ENCODE measurements at regions not wholly inside any gene's neighbourhood (a gene's known extent, or its start where the extent isn't known, plus 50 kb on each side); places are given as distances from the start of the nearest gene placed in this dataset.
A peak's percentile ranks its signal among the peaks of the same experiment; 100 is the strongest.
"Not testable (repeated sequence)": the region's sequence is repeated elsewhere in the genome, so short reads cannot be mapped to it uniquely, and the experiment has no call there.

GRCh38 chr22:35475545-35475944 lies 65.1 kb upstream of the RASD2 start:
- DNase-seq (ENCODE audit: low read depth in 2 of 2): no peak

- no peak for DNase-seq (ENCODE audit: low read depth in 2 of 2)
These were observed 64.3 kb upstream of the RASD2 start for GRCh38 chr22:35476341-35476740.

- DNase-seq (ENCODE audit: low read depth in 2 of 2): peak; percentile 82 to 83
These were observed 62.6 kb upstream of the RASD2 start for GRCh38 chr22:35477911-35478582.

DNA sequence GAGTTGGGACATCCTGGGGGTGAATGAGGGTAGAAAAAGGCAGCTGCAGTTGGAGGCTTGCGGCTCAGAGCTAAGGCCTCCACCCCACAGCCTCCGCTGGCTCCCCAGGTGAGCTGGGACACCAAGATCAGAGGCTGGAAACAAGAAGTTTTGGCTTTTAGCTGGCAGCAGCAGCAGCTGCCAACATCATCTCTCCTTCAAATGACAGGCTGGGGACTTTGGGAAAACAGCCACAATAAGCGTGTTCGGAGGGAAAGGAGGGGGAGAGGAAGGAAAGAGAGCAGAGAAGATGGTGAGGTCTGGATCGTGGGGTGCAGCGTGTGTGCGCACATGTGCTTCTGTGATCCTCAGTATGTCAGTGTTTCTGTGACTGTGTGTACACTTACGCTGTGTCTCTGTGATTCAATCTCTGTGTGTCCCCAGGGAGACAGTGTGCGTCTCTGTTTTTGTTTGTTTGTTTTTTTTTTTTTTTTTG lies 62.0 kb upstream of the RASD2 start:
- DNase-seq (ENCODE audit: low read depth in 2 of 2): no peak

- no peak for DNase-seq (ENCODE audit: low read depth in 2 of 2)
These were observed 61.3 kb upstream of the RASD2 start for GRCh38 chr22:35479359-35479758.

DNA sequence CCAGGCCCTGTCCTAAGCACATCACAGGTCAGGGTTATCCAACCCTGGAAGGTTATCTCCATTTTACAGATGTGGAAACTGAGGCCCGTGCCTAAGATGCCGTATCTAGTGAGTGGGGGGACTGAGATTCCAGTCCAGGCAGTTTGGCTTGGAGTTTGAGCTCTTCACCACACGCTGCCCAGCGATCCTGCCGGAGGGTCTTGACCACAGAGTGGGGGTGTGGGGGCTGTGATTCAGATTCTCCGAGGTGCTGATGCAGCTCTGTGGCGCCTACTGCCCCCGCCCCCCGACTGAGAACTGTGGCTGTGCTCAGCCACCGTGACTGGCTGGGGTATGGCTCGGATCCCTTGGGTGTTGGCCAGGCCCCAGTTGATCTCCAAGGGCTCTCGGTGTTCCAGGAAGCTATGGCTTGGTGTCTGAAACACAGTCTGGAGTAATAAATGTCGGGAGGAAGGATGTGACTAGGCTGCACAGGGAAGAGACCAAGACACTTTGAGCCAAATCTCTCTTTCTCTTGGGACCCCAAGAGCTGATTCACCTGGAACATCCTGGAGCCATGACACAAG lies 60.6 kb upstream of the RASD2 start:
- DNase-seq (ENCODE audit: low read depth in 2 of 2): no peak

DNA sequence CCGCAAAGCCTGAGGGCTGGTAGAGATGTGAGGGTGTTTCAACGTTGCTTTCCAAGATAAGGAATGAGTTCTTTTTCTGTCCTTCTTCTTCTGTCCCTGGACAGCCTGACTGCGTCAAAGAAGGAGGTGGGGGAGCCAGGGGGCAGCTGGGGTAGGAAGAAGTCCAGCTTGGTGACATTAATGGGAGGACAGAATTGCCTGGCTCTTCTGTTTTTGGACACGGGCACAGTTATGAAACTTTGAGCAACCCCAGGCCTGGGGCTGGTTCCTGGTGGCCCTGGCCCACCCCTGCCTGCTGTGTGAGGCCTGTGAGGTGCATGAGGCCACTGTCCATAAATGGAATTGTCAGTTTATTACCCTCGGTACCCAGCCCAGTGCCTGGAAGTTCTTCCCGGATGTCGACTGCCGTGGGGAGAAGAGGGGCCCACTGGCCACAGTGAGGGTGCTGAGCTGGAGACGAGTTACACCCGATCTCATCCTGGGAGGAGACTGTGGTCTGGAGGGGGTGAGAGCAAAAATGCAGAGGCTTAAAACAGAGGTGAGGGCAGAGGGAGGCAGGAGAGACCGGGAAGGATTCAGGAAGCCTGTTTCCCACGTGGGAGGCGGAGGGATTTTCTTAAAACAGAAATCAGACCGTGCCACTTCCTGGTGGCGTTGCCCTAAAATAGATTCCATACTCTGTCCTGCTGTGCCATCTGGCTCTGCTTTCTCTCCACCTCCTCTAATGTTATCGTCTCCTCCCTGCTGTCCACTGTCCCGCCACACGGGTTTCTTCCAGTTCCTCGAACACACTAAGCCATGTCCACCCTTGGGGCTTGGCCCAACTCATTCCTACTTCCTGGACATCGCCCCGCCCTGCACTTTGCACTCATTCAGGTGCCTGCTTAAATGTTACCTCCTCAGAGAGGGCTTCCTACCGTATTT lies 59.7 kb upstream of the RASD2 start:
- no peak for DNase-seq (ENCODE audit: low read depth in 2 of 2)

- DNase-seq (ENCODE audit: low read depth in 2 of 2): no peak
These were observed 58.3 kb upstream of the RASD2 start for GRCh38 chr22:35482311-35482710.

DNA sequence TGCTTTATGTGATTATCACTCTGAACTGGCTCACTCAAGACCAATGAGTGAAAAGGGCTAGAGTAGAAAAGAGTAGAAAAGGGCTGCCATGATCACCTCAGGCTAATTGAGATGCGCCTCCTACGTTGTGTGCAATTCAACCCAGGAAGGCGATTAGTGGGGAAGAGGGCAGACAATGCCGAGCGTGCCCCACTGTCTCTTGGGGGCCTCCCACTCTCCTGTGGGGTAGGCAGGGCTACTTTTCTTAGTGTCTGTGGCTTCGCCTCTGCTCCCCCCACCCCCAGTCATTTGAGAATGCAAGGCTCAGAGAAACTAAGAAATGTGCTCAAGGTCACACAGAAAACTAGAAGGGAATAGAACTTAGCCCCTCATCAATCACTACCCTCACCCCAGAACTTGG lies 57.7 kb upstream of the RASD2 start:
- no peak for DNase-seq (ENCODE audit: low read depth in 2 of 2)

DNA sequence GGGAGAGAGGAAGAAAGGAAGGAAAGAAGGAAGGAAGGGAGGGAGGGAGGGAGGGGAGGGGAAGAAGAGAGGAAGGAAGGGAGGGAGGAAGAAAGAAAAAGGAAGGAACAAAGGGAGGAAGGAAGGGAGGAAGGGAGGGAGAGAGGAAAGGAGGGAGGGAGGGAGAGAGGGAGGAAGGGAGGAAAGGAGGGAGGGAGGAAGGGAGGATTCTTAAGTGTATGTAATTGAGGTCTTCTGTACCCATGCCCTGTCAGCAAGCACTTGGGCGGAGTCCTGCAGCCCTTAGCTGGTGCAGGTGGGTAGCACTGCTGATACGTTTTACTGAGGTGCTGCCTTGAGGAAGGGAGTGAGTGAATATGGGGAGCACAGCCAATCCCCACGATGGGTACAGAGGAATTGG lies 56.9 kb upstream of the RASD2 start:
- DNase-seq (ENCODE audit: low read depth in 2 of 2): no peak

DNA sequence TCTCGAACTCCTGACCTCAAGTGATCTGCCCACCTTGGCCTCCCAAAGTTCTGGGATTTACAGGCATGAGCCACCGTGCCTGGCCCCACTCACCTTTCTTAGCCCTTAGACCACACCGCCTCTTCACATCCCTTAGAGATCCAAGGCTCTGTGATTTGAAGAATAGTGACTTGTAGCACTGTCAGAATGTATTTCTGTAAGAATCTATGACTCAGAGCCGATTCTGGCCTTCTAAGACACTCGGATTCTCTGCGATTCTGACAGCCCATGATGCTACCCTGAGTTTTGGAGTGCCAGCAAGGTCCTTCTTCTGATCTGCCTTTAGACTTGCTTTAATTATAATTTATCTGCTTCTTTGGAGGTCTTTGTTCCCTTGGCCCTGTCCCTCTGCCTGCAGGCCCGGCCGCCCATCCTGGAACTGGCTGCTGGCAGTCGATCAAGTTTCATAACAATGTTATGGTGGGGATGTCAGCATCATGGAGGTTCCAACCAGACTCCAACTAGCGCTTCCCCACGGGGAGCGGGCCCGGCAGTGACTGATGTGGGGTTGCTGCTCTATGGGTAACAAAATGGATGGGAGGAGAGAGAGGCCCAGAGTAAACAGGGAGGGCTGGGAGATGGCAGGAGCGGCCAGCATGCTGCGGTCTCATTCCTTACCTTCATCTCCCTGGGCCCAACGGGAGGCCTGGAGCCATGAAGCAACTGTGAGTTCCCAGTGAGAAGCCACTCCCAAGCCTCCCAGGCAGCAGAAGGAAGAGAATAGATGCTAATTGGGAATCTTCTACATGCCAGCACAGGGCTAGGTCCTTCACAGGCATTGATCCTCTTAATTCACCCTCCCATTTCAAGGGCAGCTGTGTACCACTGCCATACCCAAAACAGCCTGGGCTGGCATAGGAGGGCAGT lies 55.7 kb upstream of the RASD2 start:
- DNase-seq (ENCODE audit: low read depth in 2 of 2): no peak

DNA sequence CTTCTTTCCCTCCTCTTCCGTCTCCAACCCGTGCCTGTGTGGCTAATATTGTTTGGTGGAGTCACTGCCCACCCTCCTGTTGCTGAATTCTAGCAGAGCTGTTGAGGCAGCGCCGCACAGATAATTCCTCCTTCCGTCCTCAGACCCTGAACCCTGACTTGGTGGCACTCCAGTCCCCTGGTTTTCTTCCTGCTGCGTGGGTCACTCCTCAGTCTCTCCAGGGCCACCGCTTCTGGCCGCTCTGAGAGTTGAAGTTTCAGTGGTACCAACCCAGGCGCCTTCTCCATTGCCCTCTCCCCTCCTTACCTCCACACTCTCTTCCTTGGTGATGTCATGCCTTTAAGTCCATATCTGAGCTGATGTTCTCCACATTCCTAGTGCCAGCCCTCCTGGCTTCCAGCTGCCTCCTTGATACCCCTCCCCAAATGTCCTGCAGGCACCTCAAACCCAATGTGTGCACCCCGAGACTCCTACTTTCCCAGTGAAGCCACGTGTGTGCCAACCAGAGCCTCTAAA lies 54.5 kb upstream of the RASD2 start:
- DNase-seq (ENCODE audit: low read depth in 2 of 2): no peak

GRCh38 chr22:35487623-35488022 lies 53.0 kb upstream of the RASD2 start:
- not testable (repeated sequence) for DNase-seq (ENCODE audit: low read depth in 2 of 2)

DNA sequence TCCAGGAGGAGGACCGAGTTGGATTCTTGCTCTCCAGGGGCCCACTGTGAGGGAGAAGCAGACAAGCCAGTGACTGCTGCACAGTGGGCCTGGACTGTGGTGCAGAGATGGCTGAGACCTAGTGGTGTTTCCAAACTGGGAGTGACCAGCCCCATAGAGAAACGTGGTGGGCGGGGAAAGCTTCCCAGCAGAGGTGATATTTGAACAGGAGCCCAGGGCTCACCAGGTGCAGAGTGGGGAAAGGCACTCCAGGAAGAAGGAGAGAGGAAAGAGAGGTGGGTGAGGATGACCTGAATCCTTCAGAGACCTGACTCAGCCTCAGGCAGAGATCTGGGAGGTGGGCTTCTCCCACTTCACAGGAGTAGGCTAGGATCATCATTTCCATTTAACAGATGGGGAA lies 52.1 kb upstream of the RASD2 start:
- no peak for DNase-seq (ENCODE audit: low read depth in 2 of 2)

GRCh38 chr22:35489239-35489638 lies 51.4 kb upstream of the RASD2 start:
- no peak for DNase-seq (ENCODE audit: low read depth in 2 of 2)
